Vagina (tissue), 2 donors: ENCODE measurements at regions not wholly inside any gene's neighbourhood (a gene's known extent, or its start where the extent isn't known, plus 50 kb on each side); places are given as distances from the start of the nearest gene placed in this dataset.

Source experiments
- DNase-seq, 2 donors: peaks; one replicate each; pipeline ENCODE4 v3.0.0-alpha.2; 2017; ENCODE audit errors: extremely low spot score in 2 of 2
- H3K27ac ChIP-seq: fragments of 200-600 bp; sonication (generic); one replicate; pipeline ENCODE4 v1.5.1; 2019
- H3K27me3 ChIP-seq: fragments of 200-600 bp; sonication (generic); one replicate; pipeline ENCODE4 v1.5.1; 2019
- H3K36me3 ChIP-seq, 2 donors: fragments of 200-600 bp; sonication (generic); one replicate each; pipeline ENCODE4 v1.5.1; 2017 to 2019
- H3K4me1 ChIP-seq: fragments of 200-600 bp; sonication (generic); one replicate; pipeline ENCODE4 v1.5.1; 2019
- H3K4me3 ChIP-seq, 2 donors: fragments of 200-600 bp; sonication (generic); 1 replicate in 1 of 2; 2 replicates in 1 of 2; pipeline ENCODE4 v1.5.1; 2016 to 2019
- H3K9me3 ChIP-seq: fragments of 200-600 bp; sonication (generic); one replicate; pipeline ENCODE4 v1.5.1; 2019
- POLR2A ChIP-seq, 2 donors: fragments of 450-650 bp; IDR thresholded peaks; one replicate each; pipeline ENCODE4 v1.6.1; 2017; ENCODE audit warnings: antibody characterized with exemption in 2 of 2, mild to moderate bottlenecking in 2 of 2, moderate library complexity in 2 of 2
- POLR2AphosphoS5 ChIP-seq, 2 donors: sonication (generic); formaldehyde crosslinking; IDR thresholded peaks; one replicate each; pipeline ENCODE4 v1.9.0; 2017; ENCODE audit warnings: antibody characterized with exemption in 2 of 2, mild to moderate bottlenecking in 2 of 2, low read depth in 1 of 2; ENCODE audit not compliant: insufficient read depth in 1 of 2
- intact Hi-C: fragments of 100-400 bp; cut with DNase I; formaldehyde crosslinking; loops from one replicate; pipeline ENCODE4 v1.15.1; 2023
- TF ChIP-seq, protein P1 (sequence below), 3 experiments: fragments of 450-650 bp in 2 of 3; fragments of 200-600 bp in 1 of 3; sonication (generic) in 1 of 3; IDR thresholded peaks; one replicate each; pipeline ENCODE4 v1.5.1; 2017 to 2019; ENCODE audit warnings: antibody characterized with exemption in 3 of 3, mild to moderate bottlenecking in 2 of 3, moderate library complexity in 2 of 3

DNA sequence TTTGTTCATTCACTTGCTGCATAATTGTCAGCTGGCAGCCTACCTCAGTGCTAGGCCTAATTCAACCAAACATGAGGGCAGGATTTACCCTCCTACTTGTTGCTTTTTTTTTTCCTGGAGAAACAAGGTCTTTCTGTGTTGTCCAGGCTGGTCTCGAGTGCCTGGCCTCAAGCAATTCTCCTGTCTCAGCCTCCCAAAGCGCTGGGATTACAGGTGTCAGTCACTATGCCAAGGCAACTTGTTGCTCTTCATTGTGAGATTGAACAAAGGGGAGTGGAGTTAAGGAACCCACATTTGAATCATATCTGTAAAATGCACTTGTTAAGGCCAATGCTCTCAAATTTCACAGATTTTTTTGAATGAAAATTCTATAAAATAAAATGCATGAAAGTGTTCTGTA, 380.5 kb downstream of the TMEM161B start:
- intact Hi-C loops, result no loop called here
- Histone ChIP-seq H3K36me3 (no peaks in the 10 kb centered on the region), H3K27me3 (no peaks in the 10 kb centered on the region), H3K27ac (no peak overlapping the region), H3K9me3 (no peaks in the 10 kb centered on the region), H3K4me1 (no peaks in the 10 kb centered on the region), H3K4me3 (no peak overlapping the region)
- TF ChIP-seq, protein P1, sequence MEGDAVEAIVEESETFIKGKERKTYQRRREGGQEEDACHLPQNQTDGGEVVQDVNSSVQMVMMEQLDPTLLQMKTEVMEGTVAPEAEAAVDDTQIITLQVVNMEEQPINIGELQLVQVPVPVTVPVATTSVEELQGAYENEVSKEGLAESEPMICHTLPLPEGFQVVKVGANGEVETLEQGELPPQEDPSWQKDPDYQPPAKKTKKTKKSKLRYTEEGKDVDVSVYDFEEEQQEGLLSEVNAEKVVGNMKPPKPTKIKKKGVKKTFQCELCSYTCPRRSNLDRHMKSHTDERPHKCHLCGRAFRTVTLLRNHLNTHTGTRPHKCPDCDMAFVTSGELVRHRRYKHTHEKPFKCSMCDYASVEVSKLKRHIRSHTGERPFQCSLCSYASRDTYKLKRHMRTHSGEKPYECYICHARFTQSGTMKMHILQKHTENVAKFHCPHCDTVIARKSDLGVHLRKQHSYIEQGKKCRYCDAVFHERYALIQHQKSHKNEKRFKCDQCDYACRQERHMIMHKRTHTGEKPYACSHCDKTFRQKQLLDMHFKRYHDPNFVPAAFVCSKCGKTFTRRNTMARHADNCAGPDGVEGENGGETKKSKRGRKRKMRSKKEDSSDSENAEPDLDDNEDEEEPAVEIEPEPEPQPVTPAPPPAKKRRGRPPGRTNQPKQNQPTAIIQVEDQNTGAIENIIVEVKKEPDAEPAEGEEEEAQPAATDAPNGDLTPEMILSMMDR (IDR thresholded peaks at IDR 0.05), result no peak
- no peak for TF ChIP-seq POLR2AphosphoS5 (IDR thresholded peaks at IDR 0.05; ENCODE audit: insufficient read depth in 1 of 2, low read depth in 1 of 2)
- no peak for TF ChIP-seq POLR2A (IDR thresholded peaks at IDR 0.05)
- DNase-seq, result no peak

DNA sequence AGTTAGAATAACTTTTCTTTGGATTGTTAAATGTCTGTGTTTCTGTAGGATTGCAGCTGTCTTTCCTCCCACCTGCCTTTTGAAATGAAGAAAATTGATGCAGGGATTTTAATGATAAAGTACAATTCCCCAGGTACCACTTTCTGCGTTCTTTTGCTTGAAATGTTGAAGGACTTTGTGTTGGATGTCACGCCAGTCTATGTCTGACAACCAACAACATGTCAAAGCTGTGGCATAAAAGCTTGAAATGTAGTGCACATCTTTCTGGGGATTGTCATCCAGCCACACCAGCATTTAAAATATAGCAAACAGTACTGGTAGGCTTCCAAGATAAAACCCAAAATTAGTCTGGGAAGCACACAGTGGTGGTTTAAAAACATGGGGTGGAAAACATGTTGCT, 381.4 kb downstream of the TMEM161B start:
- no peak overlapping the region for H3K27ac ChIP-seq

DNA sequence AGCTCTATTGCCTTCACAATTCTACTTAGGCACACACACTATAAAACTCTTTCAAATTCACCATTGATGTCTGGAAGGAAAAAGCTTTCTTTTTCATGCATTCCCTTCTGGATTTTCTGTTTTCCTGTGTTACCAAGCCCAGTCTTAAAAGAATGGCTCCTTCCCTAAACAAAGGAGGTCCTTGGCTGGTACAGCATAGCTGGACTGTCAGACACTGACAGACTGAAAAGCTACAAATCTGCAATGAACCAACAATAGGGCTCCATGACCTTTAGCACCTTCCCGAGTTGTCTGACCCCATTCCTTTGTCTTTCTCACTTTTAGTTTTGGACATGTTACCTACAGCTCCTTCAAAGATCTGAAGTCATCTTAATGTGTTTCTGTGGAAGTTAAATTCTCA, 382.5 kb downstream of the TMEM161B start:
- TF ChIP-seq POLR2A (IDR thresholded peaks at IDR 0.05), result no peak
- no peak for TF ChIP-seq POLR2AphosphoS5 (IDR thresholded peaks at IDR 0.05; ENCODE audit: insufficient read depth in 1 of 2, low read depth in 1 of 2)
- TF ChIP-seq, protein P1 (IDR thresholded peaks at IDR 0.05), result no peak
- Histone ChIP-seq H3K27me3 (no peaks in the 10 kb centered on the region), H3K4me1 (no peaks in the 10 kb centered on the region), H3K9me3 (no peaks in the 10 kb centered on the region), H3K27ac (no peak overlapping the region), H3K4me3 (no peak overlapping the region), H3K36me3 (no peaks in the 10 kb centered on the region)
- intact Hi-C loops, result no loop called here
- DNase-seq, result no peak

More for the DNA sequence above, 381.4 kb downstream of the TMEM161B start:
- DNase-seq, result no peak
- H3K4me1 ChIP-seq, result no peaks in the 10 kb centered on the region
- H3K9me3 ChIP-seq, result no peaks in the 10 kb centered on the region
- TF ChIP-seq POLR2AphosphoS5 (IDR thresholded peaks at IDR 0.05; ENCODE audit: insufficient read depth in 1 of 2, low read depth in 1 of 2) (no peak), POLR2A (IDR thresholded peaks at IDR 0.05) (no peak)
- TF ChIP-seq, protein P1 (IDR thresholded peaks at IDR 0.05), result no peak
- no peak overlapping the region for H3K4me3 ChIP-seq
- no peaks in the 10 kb centered on the region for H3K27me3 ChIP-seq
- no peaks in the 10 kb centered on the region for H3K36me3 ChIP-seq
- intact Hi-C loops, result no loop called here

DNA sequence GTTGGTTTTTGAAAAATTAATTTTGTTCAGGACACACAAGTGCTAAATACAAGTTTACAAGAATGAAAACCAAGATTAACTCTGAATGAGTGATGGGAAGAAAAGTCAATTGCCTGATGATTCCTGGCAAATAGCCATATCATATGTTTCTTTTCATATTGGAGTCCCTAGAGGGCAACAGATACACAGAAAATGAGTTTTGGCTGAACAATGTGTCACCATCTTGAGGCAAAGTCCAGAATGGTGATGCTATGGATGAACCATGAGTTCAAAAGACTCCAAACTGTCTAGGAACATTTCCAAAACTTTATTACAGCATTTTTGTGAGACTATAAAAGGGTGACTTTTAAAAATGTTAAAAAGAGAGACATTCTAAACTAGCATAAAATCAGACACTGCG, 382.9 kb downstream of the TMEM161B start:
- Histone ChIP-seq H3K36me3 (no peaks in the 10 kb centered on the region), H3K27me3 (no peaks in the 10 kb centered on the region), H3K4me1 (no peaks in the 10 kb centered on the region), H3K4me3 (no peak overlapping the region), H3K9me3 (no peaks in the 10 kb centered on the region), H3K27ac (no peak overlapping the region)
- intact Hi-C loops, result no loop called here
- no peak for DNase-seq
- TF ChIP-seq POLR2A (IDR thresholded peaks at IDR 0.05) (no peak), POLR2AphosphoS5 (IDR thresholded peaks at IDR 0.05; ENCODE audit: insufficient read depth in 1 of 2, low read depth in 1 of 2) (no peak)
- TF ChIP-seq, protein P1 (IDR thresholded peaks at IDR 0.05), result no peak

DNA sequence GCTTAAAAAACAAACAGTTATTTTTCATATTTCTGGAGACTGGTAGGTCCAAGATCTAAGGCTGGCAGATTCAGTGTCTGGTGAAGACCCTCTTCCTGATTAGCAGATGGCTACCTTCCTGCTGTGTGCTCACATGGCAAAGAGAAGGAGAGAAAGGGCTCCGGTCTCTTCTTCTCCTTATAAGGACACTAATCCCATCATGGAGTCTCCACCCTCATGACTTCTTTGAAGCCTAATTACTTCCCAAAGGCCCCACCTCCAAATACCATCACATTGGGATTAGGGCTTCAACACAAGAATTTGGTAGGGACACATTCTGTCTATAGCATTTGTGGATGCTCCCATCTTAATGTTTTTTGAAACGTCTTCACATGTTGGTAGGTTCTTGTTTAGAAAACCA, 391.1 kb downstream of the TMEM161B start:
- Histone ChIP-seq H3K4me1 (no peaks in the 10 kb centered on the region), H3K4me3 (no peak overlapping the region), H3K9me3 (peaks cover 6% of the 10 kb centered on the region), H3K27me3 (no peaks in the 10 kb centered on the region), H3K27ac (no peak overlapping the region), H3K36me3 (no peaks in the 10 kb centered on the region)
- intact Hi-C loops, result no loop called here
- TF ChIP-seq POLR2AphosphoS5 (IDR thresholded peaks at IDR 0.05; ENCODE audit: insufficient read depth in 1 of 2, low read depth in 1 of 2), result no peak
- DNase-seq, result no peak

DNA sequence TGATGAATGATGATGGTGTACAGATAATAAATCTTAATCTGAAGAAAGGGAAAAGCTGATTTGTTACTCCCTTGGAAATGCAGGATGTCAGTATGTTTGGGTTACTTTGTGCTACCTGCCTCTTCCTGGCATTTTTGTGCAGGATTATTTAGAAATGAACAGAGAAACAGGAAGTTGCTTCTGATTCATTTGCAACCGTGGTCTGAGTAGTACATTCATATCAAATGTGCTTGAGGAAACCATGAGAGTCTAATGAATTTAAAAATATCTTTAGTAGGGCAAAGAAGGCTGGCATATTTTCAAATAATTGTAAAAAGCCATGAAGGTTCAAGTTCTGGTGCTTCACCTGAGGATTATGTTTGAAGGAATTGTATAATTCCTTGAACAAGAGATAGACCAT, 391.6 kb downstream of the TMEM161B start:
- DNase-seq, result no peak
- no peak overlapping the region for H3K27ac ChIP-seq
- TF ChIP-seq POLR2AphosphoS5 (IDR thresholded peaks at IDR 0.05; ENCODE audit: insufficient read depth in 1 of 2, low read depth in 1 of 2) (no peak), POLR2A (IDR thresholded peaks at IDR 0.05) (no peak)
- TF ChIP-seq, protein P1 (IDR thresholded peaks at IDR 0.05), result no peak
- H3K4me3 ChIP-seq, result no peak overlapping the region
- peaks cover 6% of the 10 kb centered on the region for H3K9me3 ChIP-seq
- intact Hi-C loops, result no loop called here
- H3K36me3 ChIP-seq, result no peaks in the 10 kb centered on the region
- H3K4me1 ChIP-seq, result no peaks in the 10 kb centered on the region
- H3K27me3 ChIP-seq, result no peaks in the 10 kb centered on the region
